MM.1S (cell line): ENCODE measurements at regions not wholly inside any gene's neighbourhood (a gene's known extent, or its start where the extent isn't known, plus 50 kb on each side); places are given as distances from the start of the nearest gene placed in this dataset.
"Not testable (repeated sequence)": the region's sequence is repeated elsewhere in the genome, so short reads cannot be mapped to it uniquely, and the experiment has no call there.

ENCODE experiments used
- DNase-seq: peaks from one replicate; pipeline ENCODE4 v3.0.0-alpha.2; 2015
- H2AFZ ChIP-seq: fragments of 300-600 bp; sonication (generic); 2 replicates; pipeline ENCODE4 v1.6.0; 2016; ENCODE audit warnings: antibody characterized with exemption, low read length
- H3F3A ChIP-seq: fragments of 300-600 bp; sonication (generic); 2 replicates; pipeline ENCODE4 v1.6.1; 2016; ENCODE audit warnings: mild to moderate bottlenecking, antibody characterized with exemption, low read length, moderate library complexity, mixed read lengths; ENCODE audit not compliant: insufficient read depth
- H3K27ac ChIP-seq: fragments of 300-600 bp; sonication (generic); 2 replicates; pipeline ENCODE4 v1.5.1; 2016; ENCODE audit warnings: mild to moderate bottlenecking, low read length
- H3K27me3 ChIP-seq: fragments of 300-600 bp; sonication (generic); replicated peaks from 2 replicates; pipeline ENCODE4 v1.6.0; 2016; ENCODE audit warnings: low read length; ENCODE audit not compliant: insufficient read depth
- H3K36me3 ChIP-seq: fragments of 300-600 bp; sonication (generic); replicated peaks from 2 replicates; pipeline ENCODE4 v1.6.1; 2016; ENCODE audit warnings: mild to moderate bottlenecking, low read length, mixed read lengths; ENCODE audit not compliant: insufficient read depth
- H3K4me1 ChIP-seq: fragments of 300-600 bp; sonication (generic); 2 replicates; pipeline ENCODE4 v1.6.1; 2016; ENCODE audit warnings: low read length, mixed read lengths
- H3K4me2 ChIP-seq: fragments of 300-600 bp; sonication (generic); 2 replicates; pipeline ENCODE4 v1.6.0; 2016; ENCODE audit warnings: low read depth, low read length
- H3K4me3 ChIP-seq: fragments of 300-600 bp; sonication (generic); 2 replicates; pipeline ENCODE4 v1.5.1; 2016; ENCODE audit warnings: low read length, mixed read lengths
- H3K79me2 ChIP-seq: fragments of 300-600 bp; sonication (generic); 2 replicates; pipeline ENCODE4 v1.6.1; 2016; ENCODE audit warnings: mixed run types, low read length, mixed read lengths
- H3K9ac ChIP-seq: fragments of 300-600 bp; sonication (generic); 2 replicates; pipeline ENCODE4 v1.6.1; 2016; ENCODE audit warnings: low read length, mixed read lengths
- H3K9me2 ChIP-seq: fragments of 300-600 bp; sonication (generic); replicated peaks from 2 replicates; pipeline ENCODE4 v1.6.1; 2016; ENCODE audit warnings: mild to moderate bottlenecking, low read length, mixed read lengths; ENCODE audit not compliant: insufficient read depth
- H3K9me3 ChIP-seq: fragments of 300-600 bp; sonication (generic); replicated peaks from 2 replicates; pipeline ENCODE4 v1.6.1; 2016; ENCODE audit warnings: mild to moderate bottlenecking, low read length, mixed read lengths; ENCODE audit not compliant: insufficient read depth
- H4K20me1 ChIP-seq: fragments of 300-600 bp; sonication (generic); 2 replicates; pipeline ENCODE4 v1.6.1; 2016; ENCODE audit warnings: mild to moderate bottlenecking, low read length, moderate library complexity, mixed read lengths; ENCODE audit not compliant: insufficient read depth
- CTCF ChIP-seq: fragments of 300-600 bp; sonication (generic); IDR thresholded peaks from 2 replicates; pipeline ENCODE4 v1.5.1; 2016; ENCODE audit warnings: antibody characterized with exemption, low read length, mixed read lengths
- EZH2 ChIP-seq: fragments of 300-600 bp; sonication (generic); optimal IDR thresholded peaks from 2 replicates; pipeline ENCODE3; 2017; ENCODE audit warnings: low read depth, mild to moderate bottlenecking, antibody characterized with exemption, low read length, mixed read lengths
- EZH2phosphoT487 ChIP-seq: fragments of 300-600 bp; sonication (generic); IDR thresholded peaks from 2 replicates; pipeline ENCODE4 v1.6.1; 2018; ENCODE audit warnings: antibody characterized with exemption, low read length

DNA sequence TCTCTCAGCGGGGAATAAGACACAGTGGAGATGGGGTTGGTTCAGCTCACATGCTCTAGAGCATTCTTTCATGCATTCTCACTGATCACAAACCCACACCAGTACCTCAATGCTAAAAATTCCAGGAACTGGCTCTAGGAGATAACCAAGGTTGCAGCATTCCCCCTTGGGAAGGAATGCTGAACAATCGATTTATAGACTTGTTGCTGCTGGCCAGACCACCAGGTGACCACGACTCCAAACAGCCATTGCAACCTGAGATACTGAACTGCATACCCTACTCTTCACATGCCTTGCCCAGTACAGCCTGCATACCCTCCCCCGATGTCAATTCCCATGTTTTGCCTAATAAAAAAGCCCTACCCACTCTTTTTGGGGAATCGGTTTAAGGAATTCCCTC, 75.1 kb upstream of the GPRC5B start:
- H3K4me2 ChIP-seq: no peak overlapping the region
- H3K27ac ChIP-seq: no peak overlapping the region
- H3K9me3 ChIP-seq: no peaks in the 10 kb centered on the region
- no peak for DNase-seq
- H3K79me2 ChIP-seq: no peaks in the 10 kb centered on the region
- H3K4me3 ChIP-seq: no peak overlapping the region
- no peaks in the 10 kb centered on the region for H3K36me3 ChIP-seq
- no peak for TF ChIP-seq EZH2phosphoT487
- no peak for TF ChIP-seq CTCF
- no peak for TF ChIP-seq EZH2
- H3F3A ChIP-seq: no peaks in the 10 kb centered on the region
- no peaks in the 10 kb centered on the region for H3K9me2 ChIP-seq
- no peak overlapping the region for H2AFZ ChIP-seq
- H3K27me3 ChIP-seq: no peaks in the 10 kb centered on the region
- H3K9ac ChIP-seq: no peak overlapping the region
- H3K4me1 ChIP-seq: no peaks in the 10 kb centered on the region
- no peaks in the 10 kb centered on the region for H4K20me1 ChIP-seq

GRCh38 chr16:19955896-19956295, 71.2 kb upstream of the GPRC5B start:
- not testable (repeated sequence) for H3K27me3 ChIP-seq, H3K27ac ChIP-seq

DNA sequence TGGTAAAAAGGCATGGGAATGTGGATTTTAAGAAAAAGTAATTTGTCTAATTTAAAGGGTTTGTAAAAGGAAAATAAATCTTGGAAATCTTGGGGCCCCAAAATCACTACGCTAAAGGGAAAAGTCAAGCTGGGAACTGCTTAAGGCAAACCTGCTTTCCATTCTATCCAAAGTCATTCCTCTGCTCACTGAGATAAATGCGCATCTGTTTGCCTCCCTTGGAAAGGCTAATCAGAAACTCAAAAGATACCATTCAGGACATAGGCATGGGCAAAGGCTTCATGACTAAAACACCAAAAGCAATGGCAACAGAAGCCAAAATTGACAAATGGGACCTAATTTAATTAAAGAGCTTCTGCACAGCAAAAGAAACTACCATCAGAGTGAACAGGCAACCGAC, 70.4 kb upstream of the GPRC5B start:
- not testable (repeated sequence) for H3K4me2 ChIP-seq, H3K27me3 ChIP-seq, H3K27ac ChIP-seq, H3K4me1 ChIP-seq, H2AFZ ChIP-seq, H3K4me3 ChIP-seq, H4K20me1 ChIP-seq, H3K9ac ChIP-seq, H3K9me3 ChIP-seq, H3K36me3 ChIP-seq, H3K9me2 ChIP-seq, DNase-seq, H3F3A ChIP-seq, H3K79me2 ChIP-seq

More at GRCh38 chr16:19955896-19956295, 71.2 kb upstream of the GPRC5B start:
- not testable (repeated sequence) for H3F3A ChIP-seq, H3K79me2 ChIP-seq, H3K4me1 ChIP-seq, H3K36me3 ChIP-seq, H2AFZ ChIP-seq, H3K9me2 ChIP-seq, H3K4me3 ChIP-seq, H3K4me2 ChIP-seq, H3K9me3 ChIP-seq, H3K9ac ChIP-seq, DNase-seq, H4K20me1 ChIP-seq

DNA sequence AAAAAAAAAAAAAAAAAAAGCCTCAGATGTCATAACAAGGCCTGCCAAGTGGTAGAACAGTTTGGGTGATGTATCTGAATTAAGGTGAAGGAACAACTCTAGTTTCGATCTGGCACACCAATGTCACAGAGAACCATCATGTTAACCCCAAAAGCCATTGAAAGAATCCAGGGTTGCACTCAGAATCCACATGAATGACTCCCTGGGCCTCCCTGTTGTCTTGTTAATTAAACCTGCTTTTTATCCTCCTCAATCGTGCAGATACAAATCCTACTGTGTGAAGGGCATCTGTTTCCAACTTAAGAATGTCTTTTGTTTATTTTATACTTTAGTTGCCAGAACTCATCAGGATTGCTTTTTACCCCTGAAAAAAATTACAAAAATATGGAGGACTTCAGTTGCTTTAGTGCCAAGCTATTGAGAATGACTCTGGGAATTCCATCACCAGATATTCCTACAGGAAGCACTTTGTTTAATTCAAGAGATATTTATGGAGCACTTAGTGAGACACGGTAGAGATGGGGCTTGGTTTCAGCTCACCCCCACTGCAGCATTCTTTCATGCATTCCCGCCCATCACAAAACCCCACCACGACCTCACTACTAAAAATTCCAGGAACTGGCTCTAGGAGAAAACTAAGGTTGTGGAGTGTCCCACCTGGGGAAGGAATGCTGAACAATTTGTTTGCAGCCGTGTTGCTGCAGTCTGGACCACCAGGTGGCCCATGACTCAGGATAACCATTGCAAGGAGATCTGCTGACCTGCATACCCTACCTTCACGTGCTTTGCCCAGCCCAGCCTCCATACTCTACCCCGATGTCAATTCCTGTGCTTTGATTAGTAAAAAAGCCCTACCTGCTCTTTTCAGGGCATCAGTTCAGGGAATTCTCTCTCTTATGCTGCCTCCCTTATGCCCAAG, 63.8 kb upstream of the GPRC5B start:
- H3K27me3 ChIP-seq: no peaks in the 10 kb centered on the region

More for the DNA sequence above, 63.8 kb upstream of the GPRC5B start:
- H3K27ac ChIP-seq: no peak overlapping the region
- no peak for TF ChIP-seq EZH2
- TF ChIP-seq EZH2phosphoT487: no peak
- no peak for TF ChIP-seq CTCF
- H2AFZ ChIP-seq: no peak overlapping the region
- H3K4me2 ChIP-seq: no peak overlapping the region
- H3K9me3 ChIP-seq: no peaks in the 10 kb centered on the region
- no peaks in the 10 kb centered on the region for H4K20me1 ChIP-seq
- H3K9ac ChIP-seq: no peak overlapping the region
- H3K9me2 ChIP-seq: no peaks in the 10 kb centered on the region
- H3K79me2 ChIP-seq: no peaks in the 10 kb centered on the region
- no peaks in the 10 kb centered on the region for H3F3A ChIP-seq
- DNase-seq: no peak
- no peaks in the 10 kb centered on the region for H3K4me1 ChIP-seq
- no peaks in the 10 kb centered on the region for H3K36me3 ChIP-seq
- no peak overlapping the region for H3K4me3 ChIP-seq
